K562 (cell line): ENCODE measurements at regions not wholly inside any gene's neighbourhood (a gene's known extent, or its start where the extent isn't known, plus 50 kb on each side); places are given as distances from the start of the nearest gene placed in this dataset.

Experiments
- ATAC-seq: fragments of 200-7000 bp; cut with Tn5 transposase; 3 replicates; pipeline ENCODE4 v1.9.1; 2020; ENCODE audit warnings: moderate library complexity
- BruUV-seq: library from RNA; stranded (reverse); fragments of 400-500 nt; replicated peaks from 2 replicates; lab custom pipeline; 2021; lab: Mats Ljungman, UMichigan
- CTCF ChIA-PET: fragments of 300-600 bp; formaldehyde crosslinking; extraction: SDS; loops from one replicate; lab custom pipeline; 2021; ENCODE audit warnings: low intra/inter-chr PET ratio; lab: Yijun Ruan, JAX
- POLR2A ChIA-PET: fragments of 300-600, 350-650 bp; sonication (Branson Sonifier 250); formaldehyde crosslinking; extraction: SDS; loops from one replicate; lab custom pipeline; 2021; ENCODE audit warnings: antibody characterized with exemption, inconsistent platforms; lab: Yijun Ruan, JAX
- DNase-seq, 4 experiments: peaks; one replicate each; pipeline versions ENCODE4 v3.0.0 to v3.0.0-alpha.2; 2011 to 2018; ENCODE audit warnings: low spot score in 3 of 4, mixed read lengths in 3 of 4; ENCODE audit errors: extremely low read depth in 1 of 4
- FAIRE-seq: peaks from 2 replicates; lab custom pipeline; 2011; peaks lifted over from hg19 to GRCh38; lab: Jason Lieb, UNC
- H2AFZ ChIP-seq: 2 replicates; pipeline ENCODE4 v1.6.0; 2011; ENCODE audit warnings: low read depth, low read length, control low read depth, inconsistent platforms
- H3K27ac ChIP-seq: fragments of 200-600 bp; 3 replicates; pipeline ENCODE4 v1.8.0; 2011; ENCODE audit warnings: low read depth, mild to moderate bottlenecking, control low read depth, inconsistent platforms, low read length, moderate library complexity, mixed read lengths; ENCODE audit errors: extremely low read depth
- H3K27me3 ChIP-seq, 2 experiments: fragments of 300-600 bp in 1 of 2; 2 replicates in 1 of 2; 3 replicates in 1 of 2; pipeline versions ENCODE4 v1.6.0 to v1.8.0; 2011; ENCODE audit warnings: inconsistent platforms in 2 of 2, low read length in 2 of 2, mild to moderate bottlenecking in 1 of 2, mixed read lengths in 1 of 2, moderate library complexity in 1 of 2; ENCODE audit not compliant: control insufficient read depth in 2 of 2, insufficient read depth in 2 of 2
- H3K36me3 ChIP-seq: fragments of 300-600 bp; 3 replicates; pipeline ENCODE4 v1.8.0; 2011; ENCODE audit warnings: mild to moderate bottlenecking, low read length, inconsistent platforms; ENCODE audit not compliant: control insufficient read depth, insufficient read depth
- H3K4me1 ChIP-seq, 2 experiments: fragments of 200-600 bp in 1 of 2; replicated peaks in 1 of 2; 2 replicates in 1 of 2; 3 replicates in 1 of 2; pipeline versions ENCODE4 v1.5.1 to v1.8.0; 2011; ENCODE audit warnings: inconsistent platforms in 2 of 2, low read length in 2 of 2, mild to moderate bottlenecking in 1 of 2, mixed read lengths in 1 of 2, moderate library complexity in 1 of 2; ENCODE audit not compliant: control insufficient read depth in 2 of 2, insufficient read depth in 2 of 2
- H3K4me2 ChIP-seq: 2 replicates; pipeline ENCODE4 v1.6.1; 2011; ENCODE audit warnings: low read length, control low read depth, inconsistent platforms, mixed read lengths; ENCODE audit not compliant: insufficient read depth
- H3K4me3 ChIP-seq: fragments of 200-600 bp; sonication (generic), shearing (Covaris generic); 2 replicates; pipeline ENCODE4 v1.5.1; 2016; ENCODE audit warnings: control low read depth, inconsistent platforms
- H3K79me2 ChIP-seq: fragments of 200-600 bp; 3 replicates; pipeline ENCODE4 v1.8.0; 2011; ENCODE audit warnings: low read length, inconsistent platforms; ENCODE audit not compliant: control insufficient read depth, insufficient read depth
- H3K9ac ChIP-seq, 2 experiments: 2 replicates each; pipeline versions ENCODE4 v1.6.0 to v1.6.1; 2011; ENCODE audit warnings: low read depth in 2 of 2, low read length in 2 of 2, control low read depth in 1 of 2, inconsistent platforms in 1 of 2, mild to moderate bottlenecking in 1 of 2, mixed read lengths in 1 of 2; ENCODE audit not compliant: insufficient read depth in 1 of 2
- H3K9me1 ChIP-seq: one replicate; pipeline ENCODE4 v1.6.0; 2011; ENCODE audit warnings: inconsistent platforms, mild to moderate bottlenecking, low read length, moderate library complexity; ENCODE audit not compliant: control insufficient read depth, insufficient read depth
- H3K9me3 ChIP-seq: replicated peaks from 2 replicates; pipeline ENCODE4 v1.5.1; 2011; ENCODE audit warnings: low read depth, low read length, inconsistent platforms; ENCODE audit not compliant: control insufficient read depth, insufficient read depth
- H4K20me1 ChIP-seq: replicated peaks from 2 replicates; pipeline ENCODE4 v1.6.1; 2011; ENCODE audit warnings: low read length, inconsistent platforms, mixed read lengths; ENCODE audit not compliant: control insufficient read depth, insufficient read depth
- BHLHE40 ChIP-seq: IDR thresholded peaks from 2 replicates; pipeline ENCODE4 v1.6.1; 2011; ENCODE audit warnings: low read length, improper control_type of control experiment
- GTF2B ChIP-seq: IDR thresholded peaks from 2 replicates; pipeline ENCODE4 v1.6.1; 2011; ENCODE audit not compliant: insufficient read length; ENCODE audit errors: extremely low read depth
- HDAC6 ChIP-seq: IDR thresholded peaks from 2 replicates; pipeline ENCODE4 v1.6.1; 2012; ENCODE audit warnings: low read depth, mild to moderate bottlenecking, control low read depth, inconsistent platforms, low read length, moderate library complexity
- MEF2D ChIP-seq: conservative IDR thresholded peaks from 2 replicates; pipeline ENCODE4 v1.6.1; 2016; ENCODE audit warnings: low read depth, missing genetic modification characterization, missing compliant biosample characterization
- MNT ChIP-seq, 2 experiments: fragments of 450-650 bp; conservative IDR thresholded peaks; 2 replicates each; pipeline ENCODE4 v1.6.1; 2017; ENCODE audit warnings: mild to moderate bottlenecking in 2 of 2, moderate library complexity in 2 of 2
- NFE2 ChIP-seq: IDR thresholded peaks from 2 replicates; pipeline ENCODE4 v1.6.1; 2014; ENCODE audit warnings: antibody characterized with exemption, low read depth
- NFIX ChIP-seq: fragments of 250-450 bp; sonication (Bioruptor Pico); IDR thresholded peaks from 2 replicates; pipeline ENCODE4 v1.4.0; 2020; ENCODE audit warnings: low read depth, mild to moderate bottlenecking, moderate library complexity
- NR2C2 ChIP-seq, 2 experiments: fragments of 200-800 bp in 1 of 2; sonication (Bioruptor generic) in 1 of 2; sonication (generic) in 1 of 2; formaldehyde crosslinking in 1 of 2; IDR thresholded peaks; 2 replicates each; pipeline versions ENCODE4 v1.6.1 to v1.8.0; 2016 to 2022; ENCODE audit warnings: mild to moderate bottlenecking in 1 of 2, missing compliant biosample characterization in 1 of 2, missing genetic modification characterization in 1 of 2, missing genetic modification reagents in 1 of 2
- PRMT5 ChIP-seq: sonication (generic); formaldehyde crosslinking; IDR thresholded peaks from 2 replicates; pipeline ENCODE4 v1.5.0; 2020; ENCODE audit warnings: missing genetic modification reagents
- RB1 ChIP-seq: fragments of 450-650 bp; IDR thresholded peaks from 2 replicates; pipeline ENCODE4 v1.6.1; 2017; ENCODE audit warnings: low read depth, mild to moderate bottlenecking
- SAFB ChIP-seq: fragments of 200-400 bp; formaldehyde crosslinking; IDR thresholded peaks from 2 replicates; pipeline ENCODE4 v1.6.1; 2017; ENCODE audit warnings: low read depth, low read length, borderline replicate concordance
- SOX6 ChIP-seq: fragments of 450-650 bp; IDR thresholded peaks from 2 replicates; pipeline ENCODE4 v1.6.1; 2014; ENCODE audit warnings: mild to moderate bottlenecking
- U2AF2 ChIP-seq: fragments of 200-400 bp; formaldehyde crosslinking; optimal IDR thresholded peaks from 2 replicates; pipeline ENCODE3; 2017; ENCODE audit warnings: low read depth, mild to moderate bottlenecking, low read length
- XRCC4 ChIP-seq: IDR thresholded peaks from one replicate; pipeline ENCODE4 v1.6.1; 2011; ENCODE audit not compliant: insufficient read depth, insufficient read length; ENCODE audit errors: extremely low read depth
- ZBTB12 ChIP-seq: fragments of 250-450 bp; sonication (Bioruptor Pico); IDR thresholded peaks from 2 replicates; pipeline ENCODE4 v1.4.0; 2020
- WGBS: fragments of 100-300 bp; shearing (Covaris generic); methylation state at CpG from one replicate; pipeline ENCODE4 v1.1.6; 2016; ENCODE audit warnings: low coverage, mixed read lengths; ENCODE audit not compliant: insufficient coverage; ENCODE audit errors: missing lambda C conversion rate; 5-methylcytosine and 5-hydroxymethylcytosine counted together
- in situ Hi-C: fragments of 300-500 bp; cut with MboI; formaldehyde crosslinking; loops from 4 replicates; pipeline ENCODE4 v1.15.0; 2018; ENCODE audit warnings: inconsistent platforms, mixed read lengths
- intact Hi-C: fragments of 100-400 bp; cut with micrococcal nuclease; formaldehyde crosslinking; loops from 2 replicates; pipeline ENCODE4 v1.14.2; 2022

DNA sequence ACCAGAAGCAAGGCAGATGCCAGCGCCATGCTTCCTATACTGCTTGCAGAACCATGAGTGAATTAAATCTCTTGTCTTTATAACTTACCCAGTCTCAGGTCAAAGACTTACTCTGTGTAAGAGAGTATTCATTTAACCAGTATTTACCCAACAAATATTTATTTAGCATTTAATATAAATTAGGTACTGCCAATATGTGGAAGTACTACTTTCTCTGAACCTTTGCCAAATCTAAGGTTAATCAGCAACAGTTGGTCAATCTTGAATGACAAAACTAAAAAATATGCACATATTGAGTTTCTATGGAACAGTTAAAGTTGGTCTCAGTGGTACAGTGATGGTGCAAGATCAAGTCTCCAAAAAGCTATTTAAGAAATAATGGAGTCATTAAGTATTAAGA, 155.9 kb upstream of the CCNG1 start:
- 0% methylated on average over 1 of the region's 1 CpG for WGBS
- no peaks in the 10 kb centered on the region for H3K27me3 ChIP-seq
- peaks cover 3 to 5% of the 10 kb centered on the region in 2 experiments; a peak in 3 of 5 replicates for H3K4me1 ChIP-seq
- H3K36me3 ChIP-seq, result no peaks in the 10 kb centered on the region
- no peak overlapping the region for H3K4me2 ChIP-seq
- H3K9ac ChIP-seq, result no peak overlapping the region
- FAIRE-seq (no peak), DNase-seq (no peak), ATAC-seq (no peak)
- H3K79me2 ChIP-seq, result no peaks in the 10 kb centered on the region
- ChIA-PET CTCF (no interaction called here), POLR2A (no interaction called here)
- H3K27ac ChIP-seq, result no peak overlapping the region
- H3K4me3 ChIP-seq, result no peak overlapping the region
- in situ Hi-C loops (no loop called here), intact Hi-C loops (no loop called here)
- no peaks in the 10 kb centered on the region for H4K20me1 ChIP-seq
- H3K9me3 ChIP-seq, result no peaks in the 10 kb centered on the region
- BruUV-seq, result no TSS peak
- H3K9me1 ChIP-seq, result no peaks in the 10 kb centered on the region
- H2AFZ ChIP-seq, result no peak overlapping the region
- TF ChIP-seq ZBTB12 (CRISPR knock-in tag) (no peak), HDAC6 (no peak), MEF2D (no peak), BHLHE40 (no peak), NFIX (CRISPR knock-in tag) (no peak), PRMT5 (CRISPR knock-in tag) (no peak), SOX6 (no peak), XRCC4 (no peak), SAFB (no peak), U2AF2 (no peak), GTF2B (no peak), NFE2 (no peak), MNT (conservative IDR thresholded peaks at IDR 0.05) (no peak), RB1 (no peak), NR2C2 (CRISPR knock-in tag; IDR thresholded peaks at IDR 0.05) (no peak), NR2C2 (tag; IDR thresholded peaks at IDR 0.05) (no peak)
